Activated CD4-positive, alpha-beta T cell treated with anti-CD3 and anti-CD28 coated beads, Interleukin-2, amount 50 U/mL, for 24 hours (primary cell): ENCODE measurements at regions not wholly inside any gene's neighbourhood (a gene's known extent, or its start where the extent isn't known, plus 50 kb on each side); places are given as distances from the start of the nearest gene placed in this dataset.

ENCODE experiments used
- DNase-seq, 2 donors: peaks; one replicate each; pipeline ENCODE4 v3.0.0-alpha.2; 2020; ENCODE audit warnings: low read depth in 1 of 2, low spot score in 1 of 2

DNA sequence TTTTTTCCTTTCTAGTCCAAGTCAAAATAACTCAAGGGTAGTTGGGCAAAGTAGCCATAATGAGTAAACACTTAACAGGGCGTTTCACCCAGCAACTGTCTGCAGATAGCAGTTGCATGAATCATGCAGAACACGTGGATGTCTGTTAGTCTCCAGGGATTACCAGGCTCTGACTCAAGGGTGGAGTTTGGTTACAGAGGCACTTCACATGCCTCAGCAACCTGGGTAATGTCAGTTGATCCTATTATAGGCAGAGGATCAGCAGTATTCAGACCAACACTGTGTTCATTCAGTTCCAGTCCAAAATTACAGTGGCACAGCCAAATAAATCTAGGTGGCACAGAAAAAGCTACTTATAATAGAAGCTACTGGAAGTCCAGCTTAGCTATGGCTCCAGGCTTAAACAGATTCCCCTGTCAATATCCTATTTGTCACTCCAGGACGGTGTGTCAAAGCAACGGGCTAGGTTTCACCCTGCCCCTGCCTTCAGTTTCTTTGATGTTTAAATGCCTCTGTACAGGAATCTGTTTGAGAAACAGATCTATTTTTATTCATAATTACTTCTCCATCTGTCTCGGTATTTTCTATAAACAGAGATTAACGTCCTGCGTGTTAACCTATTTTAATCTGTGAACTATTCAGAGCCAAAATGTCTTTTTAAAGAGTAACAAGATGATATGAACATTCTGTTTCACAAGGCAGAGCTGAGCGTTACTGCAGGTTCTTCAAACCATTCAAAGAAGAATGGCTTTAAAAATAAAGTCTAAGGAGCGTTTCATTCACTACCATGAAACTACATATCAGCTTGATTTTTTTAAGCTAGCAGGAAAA is 162.6 kb upstream of the AKR1E2 start:
- peak in 1 of 2 donors; percentile 22 for DNase-seq

DNA sequence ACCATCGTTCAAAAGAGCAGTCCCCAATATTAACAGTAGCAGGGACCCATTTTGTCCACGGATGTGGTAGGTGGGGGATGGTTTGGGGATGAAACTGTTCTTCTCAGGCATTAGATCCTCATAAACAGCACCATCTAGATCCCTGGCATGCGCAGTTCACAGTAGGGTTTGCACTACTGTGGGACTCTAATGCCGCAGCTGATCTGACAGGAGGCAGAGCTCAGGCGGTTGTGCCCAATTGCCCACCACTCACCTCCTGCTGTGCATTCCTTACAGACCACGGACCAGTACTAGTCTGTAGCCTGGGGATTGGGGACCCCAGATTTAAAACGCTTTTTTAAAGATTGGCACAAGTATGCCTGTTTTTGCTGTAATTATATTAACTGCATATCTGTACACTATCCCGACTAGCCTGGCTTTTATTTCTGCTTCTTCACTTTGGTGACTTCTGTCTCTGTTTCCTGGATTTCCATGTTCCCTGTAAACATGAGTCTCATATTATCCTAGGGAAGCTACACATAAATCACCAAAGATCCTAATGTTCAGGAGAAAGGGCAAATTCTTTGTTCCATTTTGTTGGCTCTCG is 163.3 kb upstream of the AKR1E2 start:
- DNase-seq: no peak

DNA sequence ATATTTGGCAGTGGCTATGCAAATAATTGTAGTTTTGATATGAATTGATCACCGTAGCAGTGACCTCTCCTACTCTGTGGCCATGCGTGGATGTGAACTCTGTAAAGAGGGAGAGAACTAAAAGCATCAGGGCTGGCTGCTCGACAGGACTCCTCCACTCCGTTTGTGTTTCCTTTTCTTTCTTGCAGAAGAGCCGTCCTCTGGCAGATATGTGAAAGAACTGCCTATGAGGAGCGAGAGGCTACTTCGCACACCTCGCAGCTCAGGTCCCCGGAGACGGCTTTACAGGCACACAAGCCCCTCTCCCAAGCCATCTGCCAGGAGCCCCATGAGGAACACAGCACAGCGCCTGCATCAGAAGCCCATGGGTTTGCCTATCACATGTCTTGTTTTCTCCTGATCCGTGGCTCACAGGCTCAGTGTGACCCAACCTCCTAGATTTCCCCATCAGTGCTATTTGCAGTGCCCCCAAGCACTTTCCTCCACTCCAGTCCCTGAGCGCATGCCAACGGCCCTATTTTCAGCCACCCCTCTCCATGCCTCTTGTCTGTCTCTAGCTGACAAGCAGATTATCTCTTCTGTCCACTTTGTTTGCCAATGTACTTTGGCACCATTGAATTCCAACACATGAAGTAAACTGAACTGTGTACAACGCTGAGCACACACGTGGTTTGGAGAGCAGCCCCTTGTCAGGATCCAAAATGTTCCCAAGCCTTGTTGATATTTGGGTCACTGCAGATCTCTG is 164.3 kb upstream of the AKR1E2 start:
- no peak for DNase-seq

DNA sequence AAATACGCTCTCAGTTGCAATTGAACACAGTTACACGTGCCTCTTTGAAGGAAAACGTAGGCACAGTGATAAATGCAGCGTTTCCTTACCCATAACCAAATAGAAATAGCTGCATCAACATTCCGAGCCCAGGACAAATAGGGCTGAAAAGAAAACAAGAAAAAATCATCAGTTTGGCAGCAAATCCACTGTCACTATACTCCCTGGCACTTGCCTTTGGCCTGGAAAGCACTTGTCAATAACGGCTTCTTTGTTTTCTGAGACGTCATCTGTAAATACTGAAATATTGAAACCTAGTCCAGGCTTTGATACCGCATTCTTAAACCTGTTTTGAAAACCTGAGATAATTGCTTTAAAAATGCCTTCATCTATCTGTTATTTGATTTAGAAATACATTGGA is 167.2 kb upstream of the AKR1E2 start:
- DNase-seq: no peak

DNA sequence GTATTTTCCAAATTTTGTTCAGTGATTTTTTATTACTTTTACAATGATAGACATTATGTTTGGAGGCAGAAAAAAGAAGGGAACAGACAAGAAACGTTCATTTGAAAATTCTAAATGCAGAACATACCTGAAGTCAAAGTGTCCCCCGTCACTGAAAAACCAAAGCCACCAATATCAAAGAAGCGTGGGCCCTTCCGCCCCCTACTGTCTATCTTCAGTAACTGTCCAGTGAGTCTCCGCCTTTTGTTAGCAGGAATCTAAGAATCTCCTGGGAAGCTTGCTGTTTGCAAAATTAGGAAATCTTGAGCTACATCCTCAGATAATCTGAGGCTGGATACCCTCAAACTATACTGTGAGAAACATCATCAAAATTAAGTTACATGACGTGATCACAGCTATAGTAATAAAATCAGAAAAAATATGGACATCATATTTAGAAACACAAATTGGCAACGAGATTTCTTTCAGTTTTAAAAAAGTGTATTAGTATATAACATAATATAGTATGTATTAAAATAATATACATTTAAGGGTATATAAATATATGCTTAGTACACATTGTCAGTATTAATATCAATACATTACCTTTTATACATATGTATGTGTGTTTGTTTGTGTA is 169.3 kb upstream of the AKR1E2 start:
- peak in 1 of 2 donors; percentile 50 for DNase-seq

DNA sequence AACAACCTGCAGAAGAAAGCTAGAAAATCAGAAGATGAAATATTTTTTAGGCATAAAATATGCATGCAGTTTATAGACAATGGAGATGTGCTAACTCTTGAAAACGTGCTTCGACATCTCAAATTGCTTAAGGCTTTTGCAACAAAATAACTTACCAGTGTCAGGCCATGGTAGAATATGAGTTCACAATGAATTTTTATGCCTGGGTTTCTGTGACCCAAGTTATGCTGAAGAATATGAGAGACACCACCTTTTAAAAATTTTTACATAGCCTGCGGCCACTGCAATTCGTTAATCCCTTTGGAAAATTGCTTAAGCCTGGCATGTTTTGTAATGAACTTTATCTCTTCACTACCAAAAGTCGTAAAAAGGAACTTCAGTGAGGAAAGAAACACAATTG is 170.1 kb upstream of the AKR1E2 start:
- DNase-seq: no peak

DNA sequence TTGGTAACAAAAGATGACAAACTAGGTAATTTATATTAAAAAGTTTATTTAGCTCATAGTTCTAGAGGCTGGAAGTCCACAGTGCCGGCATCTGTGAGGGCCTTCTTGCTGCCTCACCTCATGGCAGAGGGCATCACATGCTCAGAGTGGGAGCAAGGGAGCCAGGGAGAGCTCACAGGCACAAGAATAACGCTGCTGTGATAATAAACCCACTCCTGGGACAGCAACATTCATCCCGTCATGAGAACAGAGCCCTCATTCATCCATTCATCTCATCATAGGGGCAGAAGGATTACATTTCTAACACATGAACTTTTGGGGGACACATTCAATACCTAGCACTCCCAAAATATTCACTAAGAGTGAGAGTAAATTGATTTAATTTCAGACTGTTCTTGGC is 170.6 kb upstream of the AKR1E2 start:
- DNase-seq: no peak

DNA sequence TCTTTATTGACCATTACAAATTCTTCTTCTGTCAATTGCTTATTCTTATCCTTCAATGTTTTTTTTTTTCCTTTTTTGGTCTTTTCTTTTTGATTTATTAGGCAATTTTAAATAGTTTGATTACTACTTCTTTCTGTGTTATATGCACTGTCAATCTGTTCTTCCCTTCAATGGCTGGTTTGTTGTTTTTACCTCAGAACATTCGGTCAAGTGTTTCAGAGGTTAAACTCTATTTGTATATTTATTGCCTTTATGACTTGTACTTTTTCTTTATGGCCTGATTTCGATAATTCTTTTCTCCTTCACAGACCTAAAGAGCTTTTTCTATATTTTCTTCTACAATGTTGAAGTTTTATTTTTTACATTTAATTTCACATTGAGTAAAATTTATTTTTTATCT is 171.5 kb upstream of the AKR1E2 start:
- no peak for DNase-seq

DNA sequence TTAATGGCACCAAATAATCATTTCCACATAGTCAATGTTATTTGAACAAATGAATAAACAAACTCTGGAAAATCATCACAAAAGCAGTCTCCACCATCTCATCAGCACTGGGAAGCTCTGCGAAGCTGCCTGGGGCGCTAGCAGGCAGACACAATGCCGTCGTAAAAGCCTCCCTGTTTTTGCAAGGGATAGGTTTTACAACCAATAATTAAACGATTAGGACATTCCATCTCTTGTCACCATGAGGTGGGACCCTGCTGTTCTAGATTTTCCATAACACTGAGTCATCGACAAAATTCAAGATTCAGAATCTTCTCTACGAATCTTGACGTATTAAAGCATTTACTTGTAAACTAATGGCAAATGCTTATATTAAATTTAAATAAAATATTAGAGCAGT is 172.8 kb upstream of the AKR1E2 start:
- no peak for DNase-seq

DNA sequence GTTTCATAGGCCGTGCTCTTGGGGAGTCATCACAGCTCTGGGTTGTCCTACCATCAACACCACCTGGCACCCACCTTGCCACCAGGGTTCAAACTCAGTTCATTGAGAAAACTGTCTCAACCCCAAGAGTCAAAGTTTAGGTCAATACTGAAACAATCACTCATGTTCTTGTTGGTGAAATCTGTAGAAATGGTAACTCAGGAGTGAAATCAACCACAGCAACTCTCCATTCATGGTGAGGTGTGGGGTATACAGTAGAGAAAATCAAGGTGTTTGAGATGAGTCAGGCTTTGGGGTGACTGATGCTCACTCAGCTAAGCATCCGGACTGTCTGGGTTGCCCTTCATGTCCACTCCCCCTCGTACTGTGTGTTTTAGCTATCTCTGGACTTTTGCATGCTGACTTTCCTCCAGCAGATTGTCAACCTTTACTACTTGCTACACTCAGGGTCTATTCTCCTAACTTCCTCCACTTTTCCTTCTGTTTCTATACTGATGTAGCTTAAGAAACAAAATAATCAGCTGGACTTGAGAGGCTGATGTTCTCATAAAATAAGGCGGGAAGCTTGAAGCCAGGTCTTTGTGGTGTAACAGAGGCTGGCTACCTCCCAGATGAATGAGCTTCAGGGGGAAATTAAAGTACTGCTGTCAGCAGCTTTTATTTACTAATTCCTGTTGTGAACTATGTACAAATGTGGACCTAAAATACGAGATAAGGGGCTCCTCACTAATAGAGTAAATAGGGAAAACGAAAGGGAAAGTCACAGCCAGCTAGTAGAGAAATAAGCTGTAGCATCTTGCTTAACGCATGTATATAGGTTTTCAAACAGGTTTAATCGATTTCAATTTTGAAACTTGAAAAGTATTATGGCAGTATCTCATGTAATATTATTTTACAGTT is 173.6 kb upstream of the AKR1E2 start:
- peak; percentile 11 to 46 for DNase-seq

DNA sequence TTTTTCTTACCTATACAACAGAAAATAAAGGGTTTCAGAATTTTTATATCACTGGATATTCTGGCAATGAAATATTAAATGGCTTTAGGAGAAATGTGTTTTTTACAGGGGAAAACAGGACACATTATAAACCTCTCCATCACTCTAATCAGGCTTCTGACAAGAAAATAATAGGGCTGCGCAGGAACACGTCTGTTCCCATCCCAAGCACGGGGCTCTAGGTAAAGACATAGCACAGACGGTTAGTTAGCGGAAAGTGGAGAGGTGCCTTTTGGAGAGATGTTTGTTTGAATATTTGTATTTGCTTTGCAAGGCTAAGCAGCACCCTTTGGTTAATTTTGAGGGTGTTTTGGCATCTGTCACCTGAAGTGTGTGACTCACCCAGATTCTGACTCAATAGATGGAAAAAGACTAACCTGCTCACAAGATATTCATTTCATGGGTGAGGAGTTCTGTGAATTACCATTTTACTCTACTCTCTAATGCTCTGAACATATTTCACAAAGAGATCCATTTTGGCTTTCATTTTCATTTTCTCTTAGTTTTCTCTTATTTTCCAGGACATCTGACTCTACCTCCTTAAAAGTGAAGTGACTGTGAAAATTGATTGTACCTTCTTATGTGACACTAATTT is 174.5 kb upstream of the AKR1E2 start:
- peak in 1 of 2 donors; percentile 53 for DNase-seq

DNA sequence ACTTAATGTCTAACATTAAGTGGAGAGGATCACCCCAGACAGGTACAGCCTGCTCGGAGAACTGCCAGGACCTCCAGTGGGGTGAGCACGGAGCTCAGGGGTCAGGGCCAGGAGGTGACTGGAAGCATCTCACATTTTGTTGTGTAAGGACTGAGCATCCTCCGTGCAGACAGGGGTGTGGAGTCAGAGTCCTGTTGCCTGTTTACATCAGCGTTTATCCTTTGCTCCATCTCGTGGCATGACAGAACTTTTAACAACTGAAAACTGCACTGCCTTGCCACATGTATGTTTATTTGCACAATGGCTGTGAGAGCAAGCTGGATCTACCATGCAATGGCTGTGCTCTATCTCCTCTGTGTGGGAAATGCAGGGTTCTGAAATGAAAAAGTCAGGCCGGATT is 175.4 kb upstream of the AKR1E2 start:
- DNase-seq: no peak

DNA sequence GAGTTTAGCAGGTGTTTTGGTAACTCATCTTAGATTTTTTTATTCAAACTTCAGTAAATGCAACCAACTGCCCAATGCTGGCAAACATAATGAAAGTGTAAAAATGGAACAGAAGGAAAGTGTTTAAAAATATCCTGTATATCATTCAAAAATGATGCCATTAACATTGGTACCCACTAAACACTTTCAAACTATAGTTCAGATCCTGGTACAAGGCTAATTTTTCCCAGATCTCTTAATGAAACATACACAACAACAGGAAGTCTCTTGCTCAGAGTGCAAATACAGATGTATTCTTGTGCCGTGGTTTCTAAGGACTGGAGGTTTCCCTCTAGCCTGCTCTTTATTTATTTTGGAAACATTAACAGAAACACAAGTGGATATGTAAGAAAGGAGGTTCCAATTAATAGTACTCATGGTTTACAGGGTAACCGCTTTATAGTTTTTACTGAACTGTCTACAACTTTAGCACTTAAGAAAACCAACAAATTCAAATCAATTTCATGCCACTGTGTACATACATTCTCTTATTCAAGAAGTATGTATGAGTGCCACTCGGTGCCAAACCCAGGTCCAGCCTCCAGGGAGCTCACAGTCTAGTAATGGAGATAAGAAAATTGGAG is 176.0 kb upstream of the AKR1E2 start:
- no peak for DNase-seq

DNA sequence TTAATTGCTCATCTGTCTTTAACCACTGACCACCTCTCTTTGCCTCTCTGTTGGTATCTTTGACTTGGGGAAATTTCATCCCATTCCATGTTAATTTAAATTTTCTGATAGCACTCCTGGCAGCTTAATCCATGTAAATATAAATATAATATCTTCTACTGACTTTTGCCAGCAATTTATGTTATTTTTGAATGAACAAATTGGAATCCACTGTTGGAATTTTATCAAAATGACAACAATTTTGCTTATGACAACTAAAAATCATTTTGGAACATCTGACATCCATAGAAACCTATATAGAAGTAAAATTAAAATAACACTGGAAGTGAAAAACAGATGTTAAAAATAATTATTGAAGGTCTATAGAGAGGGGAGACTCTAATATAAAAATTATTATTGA is 176.5 kb upstream of the AKR1E2 start:
- no peak for DNase-seq

DNA sequence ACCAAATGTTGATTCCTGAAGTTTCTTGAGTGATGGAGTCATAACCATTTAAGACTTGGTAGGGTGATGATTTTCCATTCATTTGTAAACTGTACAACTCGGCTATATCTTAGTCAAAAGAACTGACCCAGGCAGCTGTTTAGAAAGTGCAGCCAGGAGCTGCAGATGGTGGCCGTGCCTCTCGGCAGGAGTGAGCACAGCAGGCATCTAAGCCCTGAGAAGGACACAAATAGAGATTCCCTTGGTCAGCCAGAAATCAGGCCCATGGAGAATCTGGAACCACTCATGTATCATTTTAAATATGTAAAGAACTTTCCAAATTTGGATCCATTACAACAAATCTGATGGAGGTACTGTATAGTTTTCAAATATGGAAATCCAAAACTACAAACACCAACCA is 177.0 kb upstream of the AKR1E2 start:
- no peak for DNase-seq

DNA sequence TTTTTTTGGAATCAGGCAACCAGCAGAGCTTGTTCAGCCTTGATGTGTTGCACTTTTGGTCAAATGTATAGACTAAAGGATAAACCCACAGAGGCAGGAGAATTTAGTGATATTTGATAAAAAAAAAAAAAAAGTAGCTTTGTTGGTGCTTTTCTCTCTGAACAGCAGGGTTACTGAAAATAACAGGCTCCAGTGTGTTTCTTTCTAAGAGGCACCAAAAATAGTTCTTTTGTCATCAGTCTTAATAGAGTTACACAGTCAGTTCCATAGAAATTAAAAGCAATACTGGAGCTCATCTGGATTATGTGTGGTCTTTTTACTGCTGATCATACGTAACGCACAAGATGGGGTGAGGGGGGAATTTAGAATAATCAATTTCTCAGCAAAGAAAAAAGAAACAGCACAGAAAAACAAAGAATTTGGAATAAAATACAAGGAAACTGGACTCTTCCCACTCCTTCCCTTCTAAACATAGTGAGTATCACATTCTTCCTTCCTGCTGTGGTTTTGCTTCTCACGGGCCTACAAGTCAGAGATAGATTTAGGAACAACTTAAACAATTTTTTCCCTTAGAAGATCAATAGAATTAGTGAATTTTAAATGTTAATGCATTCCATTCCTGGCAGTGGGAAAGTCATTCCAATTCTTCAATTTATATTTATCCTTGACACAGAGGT is 178.8 kb upstream of the AKR1E2 start:
- DNase-seq: no peak

DNA sequence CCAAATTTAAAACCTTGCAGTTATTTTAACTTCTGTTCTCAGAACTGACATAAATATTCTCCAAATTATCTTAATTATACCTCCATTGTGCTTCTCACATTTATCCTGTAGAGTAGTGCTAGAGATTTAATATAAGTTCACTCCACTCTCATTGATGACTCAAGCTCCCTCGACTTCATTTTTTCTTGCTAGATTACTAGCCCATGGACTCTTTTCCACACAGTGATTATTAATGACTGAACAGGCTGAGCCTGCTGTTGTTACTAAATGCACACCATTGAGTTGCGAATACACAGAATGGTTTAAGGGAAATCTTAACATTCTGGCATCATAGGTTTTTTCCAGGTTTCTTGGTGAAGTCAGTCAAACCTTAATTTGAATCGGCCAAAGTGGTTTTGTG is 179.5 kb upstream of the AKR1E2 start:
- no peak for DNase-seq

DNA sequence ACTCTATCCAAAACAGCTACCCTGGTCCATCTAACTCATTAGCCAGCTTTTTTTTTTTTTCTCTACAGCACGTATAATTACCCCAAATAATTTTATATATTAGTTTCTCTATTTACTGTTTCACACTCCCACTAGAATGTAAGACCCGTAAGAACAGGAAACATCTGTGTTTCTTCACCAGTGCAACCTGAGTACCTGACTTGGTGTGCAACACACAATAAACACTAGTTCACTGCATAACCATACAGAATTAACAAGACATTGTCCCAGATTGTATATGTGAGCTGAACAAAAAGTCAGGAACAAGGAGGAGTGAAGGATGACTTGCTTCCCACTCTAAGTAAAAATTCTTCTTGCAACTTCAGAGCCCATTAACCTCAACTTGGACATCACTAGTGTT is 180.2 kb upstream of the AKR1E2 start:
- DNase-seq: no peak

DNA sequence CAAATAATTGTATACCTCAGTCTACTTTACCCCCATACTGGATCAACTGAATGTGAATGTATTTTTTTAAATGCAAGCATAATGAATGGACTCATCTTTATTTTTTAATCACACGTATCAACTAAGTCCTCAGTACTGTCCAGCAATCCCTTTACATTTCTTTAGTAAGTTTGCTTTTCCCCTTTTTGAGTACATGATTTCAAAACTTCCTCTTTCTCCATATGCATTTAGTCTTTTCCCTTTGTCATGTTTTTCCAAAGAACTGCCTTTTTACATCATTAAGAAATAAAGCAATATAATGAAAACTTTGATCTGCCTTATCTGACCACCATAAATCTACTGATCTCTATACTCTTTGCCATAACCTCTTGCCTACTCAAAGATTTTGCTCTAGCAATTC is 182.5 kb upstream of the AKR1E2 start:
- no peak for DNase-seq
